CD4-positive, alpha-beta memory T cell (primary cell): ENCODE measurements at regions not wholly inside any gene's neighbourhood (a gene's known extent, or its start where the extent isn't known, plus 50 kb on each side); places are given as distances from the start of the nearest gene placed in this dataset.

Experiments used
- CTCF ChIA-PET: fragments of 350-600 bp; sonication (Branson Sonifier 250); formaldehyde crosslinking; loops from one replicate; lab custom pipeline; 2021; ENCODE audit warnings: inconsistent platforms; ENCODE audit not compliant: partially characterized antibody; lab: Charles Lee
- POLR2A ChIA-PET: fragments of 350-600 bp; sonication (Branson Sonifier 250); formaldehyde crosslinking; loops from one replicate; lab custom pipeline; 2021; ENCODE audit not compliant: partially characterized antibody; lab: Charles Lee
- DNase-seq, 5 donors: peaks; one replicate each; pipeline versions ENCODE4 v3.0.0 to v3.0.0-alpha.2; 2020 to 2022; ENCODE audit warnings: mixed read lengths in 1 of 5
- H3K27ac ChIP-seq: one replicate; pipeline ENCODE4 v1.7.0; 2013; ENCODE audit warnings: low read depth, low read length
- H3K27me3 ChIP-seq: 2 replicates; pipeline ENCODE4 v1.7.0; 2013; ENCODE audit warnings: mild to moderate bottlenecking, low read length, moderate library complexity; ENCODE audit not compliant: insufficient read depth
- H3K36me3 ChIP-seq: 2 replicates; pipeline ENCODE4 v1.7.0; 2013; ENCODE audit warnings: mild to moderate bottlenecking, low read length, moderate library complexity; ENCODE audit not compliant: insufficient read depth
- H3K4me1 ChIP-seq: 2 replicates; pipeline ENCODE4 v1.7.0; 2013; ENCODE audit warnings: mild to moderate bottlenecking, low read length, moderate library complexity; ENCODE audit not compliant: insufficient read depth
- H3K4me3 ChIP-seq, 2 donors: one replicate each; pipeline ENCODE4 v1.7.0; 2013; ENCODE audit warnings: low read length in 2 of 2, mild to moderate bottlenecking in 1 of 2
- H3K9me3 ChIP-seq, 2 donors: one replicate each; pipeline ENCODE4 v1.7.0; 2013; ENCODE audit warnings: low read length in 2 of 2, control low read depth in 1 of 2; ENCODE audit not compliant: control insufficient read depth in 1 of 2
- H3K27ac Mint-ChIP-seq, 7 donors: one replicate each; pipeline ENCODE4 v1.8.0; 2020 to 2021; ENCODE audit warnings: mixed read lengths in 7 of 7, mild to moderate bottlenecking in 6 of 7, inconsistent platforms in 3 of 7, moderate library complexity in 3 of 7
- H3K27me3 Mint-ChIP-seq, 2 donors: one replicate each; pipeline ENCODE4 v1.8.0; 2020 to 2021; ENCODE audit warnings: mixed read lengths in 2 of 2
- H3K36me3 Mint-ChIP-seq, 2 donors: one replicate each; pipeline ENCODE4 v1.8.0; 2020 to 2021; ENCODE audit warnings: mixed read lengths in 2 of 2, inconsistent platforms in 1 of 2, mild to moderate bottlenecking in 1 of 2
- H3K4me1 Mint-ChIP-seq, 4 donors: one replicate each; pipeline ENCODE4 v1.8.0; 2020 to 2021; ENCODE audit warnings: mixed read lengths in 4 of 4, mild to moderate bottlenecking in 1 of 4
- H3K4me3 Mint-ChIP-seq, 8 donors: one replicate each; pipeline ENCODE4 v1.8.0; 2020 to 2021; ENCODE audit warnings: mixed read lengths in 8 of 8, mild to moderate bottlenecking in 7 of 8, moderate library complexity in 6 of 8, inconsistent platforms in 3 of 8
- H3K9me3 Mint-ChIP-seq, 8 donors: one replicate each; pipeline ENCODE4 v1.8.0; 2020 to 2021; ENCODE audit warnings: mixed read lengths in 8 of 8, mild to moderate bottlenecking in 5 of 8, inconsistent platforms in 3 of 8, moderate library complexity in 1 of 8
- intact Hi-C: fragments of 100-400 bp; cut with micrococcal nuclease; formaldehyde crosslinking; loops from one replicate; pipeline ENCODE4 v1.15.1; 2023

DNA sequence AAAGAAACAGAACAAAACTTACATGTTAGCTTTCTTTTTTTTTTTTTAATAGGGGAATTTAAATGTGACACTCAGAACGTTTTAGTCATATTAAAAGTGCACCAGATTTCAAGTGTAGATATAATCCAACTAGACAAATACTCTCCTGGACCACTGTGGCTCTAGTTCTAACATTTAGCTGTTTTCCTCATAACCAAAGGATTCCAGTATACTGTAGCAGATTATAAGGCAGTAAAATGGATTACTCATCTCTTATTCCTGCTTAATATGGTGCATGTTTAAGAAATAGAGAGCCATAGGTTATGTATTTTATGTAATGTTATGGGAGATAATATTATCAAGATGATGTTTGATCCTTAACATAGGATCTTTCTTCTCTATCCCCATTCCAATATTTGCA lies 1339.5 kb upstream of the AGA start:
- no peaks in the 10 kb centered on the region for H3K4me1 ChIP-seq
- no peak for DNase-seq
- no peak overlapping the region for H3K4me3 ChIP-seq
- intact Hi-C loops: no loop called here
- no peaks in the 10 kb centered on the region for H3K9me3 ChIP-seq
- ChIA-PET POLR2A (no interaction called here), CTCF (no interaction called here)
- H3K27me3 Mint-ChIP-seq: no peaks in the 10 kb centered on the region
- H3K36me3 Mint-ChIP-seq: no peaks in the 10 kb centered on the region
- H3K27ac ChIP-seq: no peak overlapping the region
- no peaks in the 10 kb centered on the region for H3K27me3 ChIP-seq
- no peaks in the 10 kb centered on the region for H3K4me1 Mint-ChIP-seq
- H3K4me3 Mint-ChIP-seq: no peak overlapping the region
- peaks cover 0 to 14% (median 3%) of the 10 kb centered on the region in 8 donors for H3K9me3 Mint-ChIP-seq
- H3K36me3 ChIP-seq: no peaks in the 10 kb centered on the region
- no peak overlapping the region for H3K27ac Mint-ChIP-seq

DNA sequence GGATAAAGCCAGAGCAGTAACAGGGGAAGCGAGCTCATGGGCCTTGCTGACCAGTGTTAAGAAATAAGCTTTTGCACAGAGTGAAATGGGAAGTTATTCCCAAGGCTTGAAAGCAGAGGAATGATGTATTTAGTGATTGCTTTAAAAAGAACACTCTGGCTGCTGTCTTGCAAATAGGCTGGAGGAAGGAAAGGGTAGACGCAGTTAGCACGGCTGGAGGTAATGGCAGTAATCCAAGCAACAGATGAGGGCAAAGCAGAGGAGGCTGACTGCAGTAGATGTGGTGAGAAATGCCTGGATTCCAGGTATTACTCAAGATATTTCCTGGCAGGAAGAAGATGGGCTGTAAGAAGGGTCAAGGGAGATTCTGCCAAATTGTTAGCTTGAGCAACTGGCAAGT lies 1342.3 kb upstream of the AGA start:
- no peaks in the 10 kb centered on the region for H3K36me3 ChIP-seq
- no peaks in the 10 kb centered on the region for H3K27me3 Mint-ChIP-seq
- H3K36me3 Mint-ChIP-seq: no peaks in the 10 kb centered on the region
- ChIA-PET CTCF (no interaction called here), POLR2A (no interaction called here)
- no peaks in the 10 kb centered on the region for H3K27me3 ChIP-seq
- no peak overlapping the region for H3K27ac Mint-ChIP-seq
- no peaks in the 10 kb centered on the region for H3K4me1 Mint-ChIP-seq
- H3K4me3 Mint-ChIP-seq: peak overlapping the region in 1 of 8 donors; percentile 3
- intact Hi-C loops: no loop called here
- no peak overlapping the region for H3K27ac ChIP-seq
- no peaks in the 10 kb centered on the region for H3K4me1 ChIP-seq
- no peak for DNase-seq
- no peaks in the 10 kb centered on the region for H3K9me3 ChIP-seq
- H3K9me3 Mint-ChIP-seq: peaks cover 0 to 12% (median 3%) of the 10 kb centered on the region in 8 donors
- no peak overlapping the region for H3K4me3 ChIP-seq

DNA sequence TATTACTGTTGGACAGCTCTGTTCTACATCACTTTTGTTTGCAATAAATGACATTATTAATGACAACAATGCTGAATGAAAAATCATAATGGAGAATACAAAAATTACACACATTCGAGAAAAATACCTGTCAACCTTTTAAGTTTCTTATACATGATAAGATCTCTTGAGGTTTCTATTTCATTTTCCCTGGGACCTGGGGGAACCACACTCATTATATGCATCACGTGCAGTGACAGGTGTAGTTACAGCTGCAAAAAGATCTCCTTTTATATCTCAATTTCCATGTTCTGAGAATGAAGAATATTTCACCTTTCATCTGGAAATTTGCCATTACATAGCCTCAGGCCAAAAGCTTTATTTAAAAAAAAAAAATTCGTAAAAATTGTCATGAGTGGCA lies 1347.0 kb upstream of the AGA start:
- Histone ChIP-seq H3K4me3 (no peak overlapping the region), H3K36me3 (no peaks in the 10 kb centered on the region), H3K4me1 (no peaks in the 10 kb centered on the region), H3K27ac (no peak overlapping the region), H3K9me3 (no peaks in the 10 kb centered on the region), H3K27me3 (no peaks in the 10 kb centered on the region)
- Mint-ChIP-seq H3K27me3 (no peaks in the 10 kb centered on the region), H3K9me3 (peaks cover 0 to 10% (median 5%) of the 10 kb centered on the region in 8 donors), H3K4me1 (no peaks in the 10 kb centered on the region), H3K36me3 (no peaks in the 10 kb centered on the region), H3K27ac (no peak overlapping the region), H3K4me3 (no peak overlapping the region)
- intact Hi-C loops: no loop called here
- DNase-seq: no peak
- POLR2A ChIA-PET: no interaction called here
- CTCF ChIA-PET: no interaction called here

DNA sequence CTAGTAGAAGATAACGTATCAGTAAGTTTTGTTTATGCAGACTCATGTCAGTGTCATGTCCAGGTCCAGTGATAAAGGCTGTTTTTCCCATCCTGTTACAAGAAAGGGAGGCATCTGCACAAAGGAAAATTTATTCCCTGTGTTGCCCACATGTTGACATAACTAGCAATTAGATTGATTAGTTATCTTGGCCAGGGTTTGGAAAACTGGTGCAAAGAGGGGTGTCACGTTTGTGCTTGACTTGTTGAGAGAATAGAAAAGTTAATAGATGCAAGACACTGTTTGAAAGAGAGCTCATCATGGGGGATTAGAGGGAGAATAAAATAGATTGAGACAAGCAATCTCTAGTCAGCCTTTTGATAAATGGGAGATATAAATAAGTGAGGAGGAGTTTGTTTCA lies 1357.0 kb upstream of the AGA start:
- DNase-seq: no peak
- no peaks in the 10 kb centered on the region for H3K9me3 ChIP-seq
- H3K4me1 ChIP-seq: no peaks in the 10 kb centered on the region
- ChIA-PET POLR2A (no interaction called here), CTCF (no interaction called here)
- Mint-ChIP-seq H3K27ac (no peak overlapping the region), H3K36me3 (no peaks in the 10 kb centered on the region), H3K4me1 (no peaks in the 10 kb centered on the region), H3K4me3 (no peak overlapping the region), H3K9me3 (peaks cover 0 to 9% (median 3%) of the 10 kb centered on the region in 8 donors), H3K27me3 (no peaks in the 10 kb centered on the region)
- no peak overlapping the region for H3K4me3 ChIP-seq
- no peaks in the 10 kb centered on the region for H3K27me3 ChIP-seq
- no peak overlapping the region for H3K27ac ChIP-seq
- H3K36me3 ChIP-seq: no peaks in the 10 kb centered on the region
- intact Hi-C loops: no loop called here

DNA sequence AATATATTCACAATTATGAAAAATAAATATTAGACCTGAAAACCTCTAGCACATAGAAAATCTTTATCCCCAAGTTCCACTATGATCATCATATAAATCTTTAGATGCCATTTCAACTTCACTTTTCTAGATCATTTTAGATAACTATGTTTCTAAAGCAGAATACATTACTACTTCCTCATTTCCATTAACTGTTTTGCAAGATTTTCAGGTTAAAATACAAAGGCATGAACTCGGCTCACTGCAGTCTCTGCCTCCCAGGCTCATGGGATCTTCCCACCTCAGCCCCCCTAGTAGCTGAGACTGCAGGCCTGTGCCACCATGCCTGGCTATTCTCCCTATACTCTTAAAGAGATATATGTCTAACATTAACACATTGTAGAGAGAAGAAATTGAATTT lies 1365.9 kb upstream of the AGA start:
- Mint-ChIP-seq H3K36me3 (no peaks in the 10 kb centered on the region), H3K4me3 (no peak overlapping the region), H3K9me3 (peaks cover 0 to 5% (median 0%) of the 10 kb centered on the region in 8 donors), H3K4me1 (no peaks in the 10 kb centered on the region), H3K27me3 (no peaks in the 10 kb centered on the region), H3K27ac (no peak overlapping the region)
- ChIA-PET CTCF (no interaction called here), POLR2A (no interaction called here)
- Histone ChIP-seq H3K4me1 (no peaks in the 10 kb centered on the region), H3K9me3 (no peaks in the 10 kb centered on the region), H3K36me3 (no peaks in the 10 kb centered on the region), H3K4me3 (no peak overlapping the region), H3K27me3 (no peaks in the 10 kb centered on the region), H3K27ac (no peak overlapping the region)
- DNase-seq: no peak
- intact Hi-C loops: no loop called here

DNA sequence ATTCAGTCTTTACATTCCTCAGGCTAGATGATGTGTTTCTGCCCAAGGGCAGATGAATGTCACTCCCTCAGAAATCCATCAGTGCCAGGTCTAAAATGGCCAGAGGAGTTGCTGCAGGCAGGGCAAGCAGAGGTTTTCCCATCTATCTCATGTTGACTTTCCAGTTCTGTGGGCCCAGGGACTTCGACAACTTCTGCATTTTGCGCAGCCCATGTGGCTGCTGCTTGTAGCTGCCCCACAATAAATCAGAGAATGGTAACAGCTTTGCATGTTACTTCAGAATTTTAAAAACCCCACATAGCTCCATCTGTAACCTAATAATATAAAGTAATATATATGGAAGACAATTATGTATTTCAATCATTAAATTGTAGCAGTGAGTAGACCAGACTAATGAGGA lies 1367.7 kb upstream of the AGA start:
- Histone ChIP-seq H3K27ac (no peak overlapping the region), H3K4me1 (no peaks in the 10 kb centered on the region), H3K27me3 (no peaks in the 10 kb centered on the region), H3K9me3 (no peaks in the 10 kb centered on the region), H3K36me3 (no peaks in the 10 kb centered on the region), H3K4me3 (no peak overlapping the region)
- Mint-ChIP-seq H3K27me3 (no peaks in the 10 kb centered on the region), H3K4me3 (no peak overlapping the region), H3K27ac (no peak overlapping the region), H3K36me3 (no peaks in the 10 kb centered on the region), H3K9me3 (peaks cover 0 to 5% (median under 1%) of the 10 kb centered on the region in 8 donors), H3K4me1 (no peaks in the 10 kb centered on the region)
- intact Hi-C loops: no loop called here
- POLR2A ChIA-PET: no interaction called here
- no peak for DNase-seq
- CTCF ChIA-PET: no interaction called here

DNA sequence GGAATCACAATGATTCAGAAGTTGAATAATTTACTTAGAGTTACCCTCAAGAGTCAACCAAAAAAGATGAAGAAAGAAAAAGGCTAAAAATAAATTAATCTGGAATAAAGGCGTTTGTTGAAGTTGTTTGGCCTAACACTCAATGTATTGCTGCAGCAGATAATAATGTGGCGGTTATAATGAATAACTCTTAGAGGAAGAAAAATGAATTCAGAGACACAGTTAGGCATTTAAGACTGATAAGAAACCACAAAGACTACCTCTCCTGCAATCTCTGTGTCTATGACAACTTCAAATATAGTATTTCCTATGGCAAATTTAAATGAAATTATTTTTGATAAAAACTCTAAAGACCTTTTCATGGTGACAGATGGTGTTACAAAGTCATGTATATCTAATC lies 1369.1 kb upstream of the AGA start:
- ChIA-PET CTCF (no interaction called here), POLR2A (no interaction called here)
- H3K9me3 ChIP-seq: no peaks in the 10 kb centered on the region
- H3K27me3 ChIP-seq: no peaks in the 10 kb centered on the region
- H3K27ac ChIP-seq: no peak overlapping the region
- no peaks in the 10 kb centered on the region for H3K27me3 Mint-ChIP-seq
- H3K4me3 ChIP-seq: no peak overlapping the region
- intact Hi-C loops: no loop called here
- H3K36me3 Mint-ChIP-seq: no peaks in the 10 kb centered on the region
- no peaks in the 10 kb centered on the region for H3K4me1 Mint-ChIP-seq
- no peak overlapping the region for H3K4me3 Mint-ChIP-seq
- H3K4me1 ChIP-seq: no peaks in the 10 kb centered on the region
- no peaks in the 10 kb centered on the region for H3K36me3 ChIP-seq
- H3K9me3 Mint-ChIP-seq: peaks cover 0 to 7% (median 3%) of the 10 kb centered on the region in 8 donors
- DNase-seq: no peak
- no peak overlapping the region for H3K27ac Mint-ChIP-seq

DNA sequence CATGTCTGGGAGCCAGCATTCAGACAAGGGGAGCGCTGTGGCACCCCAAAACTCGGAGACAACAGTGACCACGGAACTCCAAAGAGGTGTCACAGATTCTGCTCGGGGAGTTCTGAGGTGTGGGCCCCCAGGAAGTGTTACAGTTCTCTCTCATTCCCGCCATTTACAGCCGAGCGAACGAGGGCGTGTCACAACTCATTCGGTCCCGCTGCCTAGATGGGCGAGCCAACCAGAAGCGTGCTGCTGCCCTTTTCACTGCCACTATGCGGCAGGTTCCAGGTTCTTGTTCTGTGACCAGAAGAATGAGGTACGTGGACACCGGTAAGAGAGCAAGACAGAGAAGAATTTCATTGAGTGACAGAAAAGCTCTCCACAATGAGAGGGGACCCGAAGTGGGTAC lies 1370.6 kb upstream of the AGA start:
- H3K9me3 ChIP-seq: no peaks in the 10 kb centered on the region
- intact Hi-C loops: no loop called here
- no peaks in the 10 kb centered on the region for H3K36me3 ChIP-seq
- CTCF ChIA-PET: no interaction called here
- H3K4me3 Mint-ChIP-seq: no peak overlapping the region
- no peak overlapping the region for H3K27ac Mint-ChIP-seq
- no peak overlapping the region for H3K27ac ChIP-seq
- DNase-seq: no peak
- no peak overlapping the region for H3K4me3 ChIP-seq
- POLR2A ChIA-PET: no interaction called here
- H3K27me3 ChIP-seq: no peaks in the 10 kb centered on the region
- H3K9me3 Mint-ChIP-seq: peaks cover 0 to 7% (median 5%) of the 10 kb centered on the region in 8 donors
- H3K27me3 Mint-ChIP-seq: no peaks in the 10 kb centered on the region
- no peaks in the 10 kb centered on the region for H3K36me3 Mint-ChIP-seq
- no peaks in the 10 kb centered on the region for H3K4me1 Mint-ChIP-seq
- no peaks in the 10 kb centered on the region for H3K4me1 ChIP-seq
